ENCODE measurements at regions not wholly inside any gene's neighbourhood (a gene's known extent, or its start where the extent isn't known, plus 50 kb on each side); places are given as distances from the start of the nearest gene placed in this dataset.

- H3K9ac ChIP-seq (ENCODE audit: low read depth, low read length): no peak overlapping the region
- H3K4me1 ChIP-seq (ENCODE audit: insufficient read depth, low read length): no peaks in the 10 kb centered on the region
- no peaks in the 10 kb centered on the region for H3K9me3 ChIP-seq (ENCODE audit: control insufficient read depth, insufficient read depth, low read length)
- no peaks in the 10 kb centered on the region; the same call in 1 of the 2 replicates for H3K36me3 ChIP-seq (ENCODE audit: insufficient read depth, low read length)
Measured at GRCh38 chr16:87138316-87138715, 178.9 kb downstream of the C16orf95 start.

- Histone ChIP-seq H3K4me1 (ENCODE audit: insufficient read depth, low read length) (no peaks in the 10 kb centered on the region), H3K36me3 (ENCODE audit: insufficient read depth, low read length) (no peaks in the 10 kb centered on the region; the same call in 1 of the 2 replicates), H3K9me3 (ENCODE audit: control insufficient read depth, insufficient read depth, low read length) (no peaks in the 10 kb centered on the region), H3K9ac (ENCODE audit: low read depth, low read length) (no peak overlapping the region)
Measured at GRCh38 chr16:87138738-87139267, 178.4 kb downstream of the C16orf95 start.

- Histone ChIP-seq H3K9me3 (ENCODE audit: control insufficient read depth, insufficient read depth, low read length) (no peaks in the 10 kb centered on the region), H3K4me1 (ENCODE audit: insufficient read depth, low read length) (no peaks in the 10 kb centered on the region), H3K9ac (ENCODE audit: low read depth, low read length) (no peak overlapping the region), H3K36me3 (ENCODE audit: insufficient read depth, low read length) (no peaks in the 10 kb centered on the region; the same call in 1 of the 2 replicates)
Measured at GRCh38 chr16:87140211-87141200, 176.7 kb downstream of the C16orf95 start.

GRCh38 chr16:87141402-87141801, 175.8 kb downstream of the C16orf95 start:
- Histone ChIP-seq H3K9me3 (ENCODE audit: control insufficient read depth, insufficient read depth, low read length) (no peaks in the 10 kb centered on the region), H3K9ac (ENCODE audit: low read depth, low read length) (no peak overlapping the region), H3K36me3 (ENCODE audit: insufficient read depth, low read length) (no peaks in the 10 kb centered on the region; the same call in 1 of the 2 replicates), H3K4me1 (ENCODE audit: insufficient read depth, low read length) (no peaks in the 10 kb centered on the region)

- Histone ChIP-seq H3K9me3 (ENCODE audit: control insufficient read depth, insufficient read depth, low read length) (no peaks in the 10 kb centered on the region), H3K9ac (ENCODE audit: low read depth, low read length) (no peak overlapping the region), H3K4me1 (ENCODE audit: insufficient read depth, low read length) (no peaks in the 10 kb centered on the region), H3K36me3 (ENCODE audit: insufficient read depth, low read length) (no peaks in the 10 kb centered on the region; the same call in 1 of the 2 replicates)
Measured at GRCh38 chr16:87143661-87144121, 173.5 kb downstream of the C16orf95 start.

- no peak overlapping the region for H3K9ac ChIP-seq (ENCODE audit: low read depth, low read length)
- no peaks in the 10 kb centered on the region for H3K4me1 ChIP-seq (ENCODE audit: insufficient read depth, low read length)
- H3K36me3 ChIP-seq (ENCODE audit: insufficient read depth, low read length): no peaks in the 10 kb centered on the region; the same call in 1 of the 2 replicates
- no peaks in the 10 kb centered on the region for H3K9me3 ChIP-seq (ENCODE audit: control insufficient read depth, insufficient read depth, low read length)
Measured at GRCh38 chr16:87144232-87144631, 173.0 kb downstream of the C16orf95 start.

GRCh38 chr16:87145181-87146176, 171.7 kb downstream of the C16orf95 start:
- Histone ChIP-seq H3K36me3 (ENCODE audit: insufficient read depth, low read length) (no peaks in the 10 kb centered on the region), H3K9me3 (ENCODE audit: control insufficient read depth, insufficient read depth, low read length) (peaks cover 3% of the 10 kb centered on the region), H3K4me1 (ENCODE audit: insufficient read depth, low read length) (no peaks in the 10 kb centered on the region), H3K9ac (ENCODE audit: low read depth, low read length) (no peak overlapping the region)

GRCh38 chr16:87146676-87147075, 170.5 kb downstream of the C16orf95 start:
- no peaks in the 10 kb centered on the region for H3K36me3 ChIP-seq (ENCODE audit: insufficient read depth, low read length)
- no peak overlapping the region for H3K9ac ChIP-seq (ENCODE audit: low read depth, low read length)
- peaks cover 3% of the 10 kb centered on the region for H3K9me3 ChIP-seq (ENCODE audit: control insufficient read depth, insufficient read depth, low read length)
- no peaks in the 10 kb centered on the region for H3K4me1 ChIP-seq (ENCODE audit: insufficient read depth, low read length)

- H3K9me3 ChIP-seq (ENCODE audit: control insufficient read depth, insufficient read depth, low read length): peaks cover 8% of the 10 kb centered on the region
- no peaks in the 10 kb centered on the region for H3K4me1 ChIP-seq (ENCODE audit: insufficient read depth, low read length)
- no peaks in the 10 kb centered on the region for H3K36me3 ChIP-seq (ENCODE audit: insufficient read depth, low read length)
- no peak overlapping the region for H3K9ac ChIP-seq (ENCODE audit: low read depth, low read length)
Measured at GRCh38 chr16:87149051-87149450, 168.1 kb downstream of the C16orf95 start.

GRCh38 chr16:87150262-87150661, 166.9 kb downstream of the C16orf95 start:
- H3K9ac ChIP-seq (ENCODE audit: low read depth, low read length): no peak overlapping the region
- H3K4me1 ChIP-seq (ENCODE audit: insufficient read depth, low read length): no peaks in the 10 kb centered on the region
- H3K9me3 ChIP-seq (ENCODE audit: control insufficient read depth, insufficient read depth, low read length): peaks cover 8% of the 10 kb centered on the region
- no peaks in the 10 kb centered on the region for H3K36me3 ChIP-seq (ENCODE audit: insufficient read depth, low read length)

GRCh38 chr16:87150681-87151280, 166.4 kb downstream of the C16orf95 start:
- Histone ChIP-seq H3K4me1 (ENCODE audit: insufficient read depth, low read length) (no peaks in the 10 kb centered on the region), H3K36me3 (ENCODE audit: insufficient read depth, low read length) (no peaks in the 10 kb centered on the region), H3K9me3 (ENCODE audit: control insufficient read depth, insufficient read depth, low read length) (peaks cover 8% of the 10 kb centered on the region), H3K9ac (ENCODE audit: low read depth, low read length) (no peak overlapping the region)

- Histone ChIP-seq H3K9ac (ENCODE audit: low read depth, low read length) (no peak overlapping the region), H3K4me1 (ENCODE audit: insufficient read depth, low read length) (no peaks in the 10 kb centered on the region), H3K9me3 (ENCODE audit: control insufficient read depth, insufficient read depth, low read length) (peaks cover 8% of the 10 kb centered on the region), H3K36me3 (ENCODE audit: insufficient read depth, low read length) (no peaks in the 10 kb centered on the region)
Measured at GRCh38 chr16:87152221-87152755, 164.9 kb downstream of the C16orf95 start.

GRCh38 chr16:87153326-87153725, 163.9 kb downstream of the C16orf95 start:
- Histone ChIP-seq H3K9me3 (ENCODE audit: control insufficient read depth, insufficient read depth, low read length) (peaks cover 8% of the 10 kb centered on the region), H3K9ac (ENCODE audit: low read depth, low read length) (no peak overlapping the region), H3K4me1 (ENCODE audit: insufficient read depth, low read length) (no peaks in the 10 kb centered on the region), H3K36me3 (ENCODE audit: insufficient read depth, low read length) (no peaks in the 10 kb centered on the region)
